ENCODE measurements at regions not wholly inside any gene's neighbourhood (a gene's known extent, or its start where the extent isn't known, plus 50 kb on each side); places are given as distances from the start of the nearest gene placed in this dataset.

DNA sequence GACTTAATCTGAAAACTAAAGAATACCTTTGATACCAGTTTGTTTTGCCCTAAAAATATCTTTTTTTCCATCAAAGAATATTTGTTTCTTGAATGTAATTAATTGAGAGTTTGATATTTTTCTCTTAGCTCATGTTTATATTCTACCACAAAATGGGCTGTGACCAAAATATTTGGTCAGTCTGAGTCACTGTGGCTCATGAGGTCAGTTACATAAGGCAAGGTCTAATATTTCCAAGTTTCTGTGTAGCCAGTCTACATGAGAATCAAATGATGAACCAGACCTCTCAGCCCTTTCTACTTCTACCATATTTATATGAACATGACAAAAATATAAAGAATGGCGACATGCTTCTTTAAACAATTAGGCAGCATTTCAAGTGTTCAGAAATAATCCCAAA is 83.0 kb upstream of the IVNS1ABP start (continued):
- TF ChIP-seq, protein P1, sequence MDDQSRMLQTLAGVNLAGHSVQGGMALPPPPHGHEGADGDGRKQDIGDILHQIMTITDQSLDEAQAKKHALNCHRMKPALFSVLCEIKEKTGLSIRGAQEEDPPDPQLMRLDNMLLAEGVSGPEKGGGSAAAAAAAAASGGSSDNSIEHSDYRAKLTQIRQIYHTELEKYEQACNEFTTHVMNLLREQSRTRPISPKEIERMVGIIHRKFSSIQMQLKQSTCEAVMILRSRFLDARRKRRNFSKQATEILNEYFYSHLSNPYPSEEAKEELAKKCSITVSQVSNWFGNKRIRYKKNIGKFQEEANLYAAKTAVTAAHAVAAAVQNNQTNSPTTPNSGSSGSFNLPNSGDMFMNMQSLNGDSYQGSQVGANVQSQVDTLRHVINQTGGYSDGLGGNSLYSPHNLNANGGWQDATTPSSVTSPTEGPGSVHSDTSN (IDR thresholded peaks at IDR 0.05), result no peak
- TF ChIP-seq NRF1 (IDR thresholded peaks at IDR 0.05; ENCODE audit: low read depth, low read length), result no peak

DNA sequence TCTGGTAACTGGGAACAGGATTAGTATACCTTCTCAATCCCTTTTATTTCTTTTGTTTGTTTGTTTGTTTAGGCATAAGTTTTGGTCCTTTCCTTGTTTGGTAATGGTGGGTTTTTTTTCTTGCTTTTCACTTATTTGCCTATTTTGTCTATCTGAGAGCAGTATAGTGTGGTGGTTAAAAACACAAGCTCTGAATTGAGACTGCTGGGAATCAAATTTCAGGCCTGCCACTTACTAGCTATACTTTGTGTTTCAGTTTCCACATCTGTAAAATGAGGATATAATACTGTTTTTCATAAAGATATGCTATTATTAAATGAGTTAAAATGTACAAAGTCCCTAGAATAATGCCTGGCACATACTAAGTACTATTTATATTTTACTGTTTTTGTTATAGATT is 81.6 kb upstream of the IVNS1ABP start:
- Histone ChIP-seq H3K27ac (ENCODE audit: low read depth in 2 of 2, low read length in 1 of 2) (no peak overlapping the region), H3K4me1 (ENCODE audit: control insufficient read depth in 1 of 2, insufficient read depth in 2 of 2, low read depth in 1 of 2, low read length in 1 of 2) (no peaks in the 10 kb centered on the region; a peak in 1 of 4 replicates), H3F3A (replicated peaks; ENCODE audit: insufficient read depth) (no peaks in the 10 kb centered on the region), H3K9me3 (no peaks in the 10 kb centered on the region), H3K79me2 (ENCODE audit: insufficient read depth) (no peaks in the 10 kb centered on the region), H3K9ac (no peak overlapping the region), H3K4me3 (ENCODE audit: low read depth in 2 of 2, low read length in 1 of 2) (no peak overlapping the region), H2AFZ (ENCODE audit: low read depth) (no peak overlapping the region), H3K27me3 (ENCODE audit: insufficient read depth) (no peaks in the 10 kb centered on the region), H3K9me2 (no peaks in the 10 kb centered on the region), H4K20me1 (ENCODE audit: insufficient read depth) (no peaks in the 10 kb centered on the region), H3K36me3 (replicated peaks in 1 of 2; ENCODE audit: control insufficient read depth in 1 of 2, insufficient read depth in 2 of 2, low read length in 1 of 2) (no peaks in the 10 kb centered on the region), H3K4me2 (no peak overlapping the region)
- no peak for DNase-seq
- TF ChIP-seq, protein P2, sequence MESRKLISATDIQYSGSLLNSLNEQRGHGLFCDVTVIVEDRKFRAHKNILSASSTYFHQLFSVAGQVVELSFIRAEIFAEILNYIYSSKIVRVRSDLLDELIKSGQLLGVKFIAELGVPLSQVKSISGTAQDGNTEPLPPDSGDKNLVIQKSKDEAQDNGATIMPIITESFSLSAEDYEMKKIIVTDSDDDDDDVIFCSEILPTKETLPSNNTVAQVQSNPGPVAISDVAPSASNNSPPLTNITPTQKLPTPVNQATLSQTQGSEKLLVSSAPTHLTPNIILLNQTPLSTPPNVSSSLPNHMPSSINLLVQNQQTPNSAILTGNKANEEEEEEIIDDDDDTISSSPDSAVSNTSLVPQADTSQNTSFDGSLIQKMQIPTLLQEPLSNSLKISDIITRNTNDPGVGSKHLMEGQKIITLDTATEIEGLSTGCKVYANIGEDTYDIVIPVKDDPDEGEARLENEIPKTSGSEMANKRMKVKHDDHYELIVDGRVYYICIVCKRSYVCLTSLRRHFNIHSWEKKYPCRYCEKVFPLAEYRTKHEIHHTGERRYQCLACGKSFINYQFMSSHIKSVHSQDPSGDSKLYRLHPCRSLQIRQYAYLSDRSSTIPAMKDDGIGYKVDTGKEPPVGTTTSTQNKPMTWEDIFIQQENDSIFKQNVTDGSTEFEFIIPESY (IDR thresholded peaks at IDR 0.05; ENCODE audit: borderline replicate concordance, low read depth), result no peak
- TF ChIP-seq EP300 (IDR thresholded peaks at IDR 0.05; ENCODE audit: borderline replicate concordance in 1 of 2, low read depth in 1 of 2, low read length in 1 of 2) (no peak), FOXM1 (IDR thresholded peaks at IDR 0.05; ENCODE audit: low read depth) (no peak), RFX5 (IDR thresholded peaks at IDR 0.05; ENCODE audit: low read length) (no peak), TEAD4 (IDR thresholded peaks at IDR 0.05; ENCODE audit: borderline replicate concordance, insufficient read depth) (no peak), SMC3 (IDR thresholded peaks at IDR 0.05; ENCODE audit: low read depth, low read length) (no peak), MEF2A (IDR thresholded peaks at IDR 0.05; ENCODE audit: borderline replicate concordance, low read depth) (no peak), RAD21 (IDR thresholded peaks at IDR 0.05; ENCODE audit: low read length) (no peak), YY1 (IDR thresholded peaks at IDR 0.05; ENCODE audit: low read depth) (no peak), NRF1 (IDR thresholded peaks at IDR 0.05; ENCODE audit: low read depth, low read length) (no peak)
- TF ChIP-seq, protein P3, sequence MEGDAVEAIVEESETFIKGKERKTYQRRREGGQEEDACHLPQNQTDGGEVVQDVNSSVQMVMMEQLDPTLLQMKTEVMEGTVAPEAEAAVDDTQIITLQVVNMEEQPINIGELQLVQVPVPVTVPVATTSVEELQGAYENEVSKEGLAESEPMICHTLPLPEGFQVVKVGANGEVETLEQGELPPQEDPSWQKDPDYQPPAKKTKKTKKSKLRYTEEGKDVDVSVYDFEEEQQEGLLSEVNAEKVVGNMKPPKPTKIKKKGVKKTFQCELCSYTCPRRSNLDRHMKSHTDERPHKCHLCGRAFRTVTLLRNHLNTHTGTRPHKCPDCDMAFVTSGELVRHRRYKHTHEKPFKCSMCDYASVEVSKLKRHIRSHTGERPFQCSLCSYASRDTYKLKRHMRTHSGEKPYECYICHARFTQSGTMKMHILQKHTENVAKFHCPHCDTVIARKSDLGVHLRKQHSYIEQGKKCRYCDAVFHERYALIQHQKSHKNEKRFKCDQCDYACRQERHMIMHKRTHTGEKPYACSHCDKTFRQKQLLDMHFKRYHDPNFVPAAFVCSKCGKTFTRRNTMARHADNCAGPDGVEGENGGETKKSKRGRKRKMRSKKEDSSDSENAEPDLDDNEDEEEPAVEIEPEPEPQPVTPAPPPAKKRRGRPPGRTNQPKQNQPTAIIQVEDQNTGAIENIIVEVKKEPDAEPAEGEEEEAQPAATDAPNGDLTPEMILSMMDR (IDR thresholded peaks at IDR 0.05), result no peak
- TF ChIP-seq, protein P4, sequence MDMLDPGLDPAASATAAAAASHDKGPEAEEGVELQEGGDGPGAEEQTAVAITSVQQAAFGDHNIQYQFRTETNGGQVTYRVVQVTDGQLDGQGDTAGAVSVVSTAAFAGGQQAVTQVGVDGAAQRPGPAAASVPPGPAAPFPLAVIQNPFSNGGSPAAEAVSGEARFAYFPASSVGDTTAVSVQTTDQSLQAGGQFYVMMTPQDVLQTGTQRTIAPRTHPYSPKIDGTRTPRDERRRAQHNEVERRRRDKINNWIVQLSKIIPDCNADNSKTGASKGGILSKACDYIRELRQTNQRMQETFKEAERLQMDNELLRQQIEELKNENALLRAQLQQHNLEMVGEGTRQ (IDR thresholded peaks at IDR 0.05; ENCODE audit: borderline replicate concordance, low read depth, low read length), result no peak
- ChIA-PET POLR2A (no interaction called here), CTCF (no interaction called here)
